Ishikawa (cell line): ENCODE measurements at regions not wholly inside any gene's neighbourhood (a gene's known extent, or its start where the extent isn't known, plus 50 kb on each side); places are given as distances from the start of the nearest gene placed in this dataset.

Experiments used
- CEBPB ChIP-seq: IDR thresholded peaks from 2 replicates; pipeline ENCODE4 v1.6.1; 2012
- EGR1 ChIP-seq: IDR thresholded peaks from 2 replicates; pipeline ENCODE4 v1.6.1; 2012
- EP300 ChIP-seq: IDR thresholded peaks from 2 replicates; pipeline ENCODE4 v1.6.1; 2012; ENCODE audit warnings: borderline replicate concordance
- FOXM1 ChIP-seq: IDR thresholded peaks from 2 replicates; pipeline ENCODE4 v1.6.1; 2012; ENCODE audit warnings: low read depth, borderline replicate concordance
- RAD21 ChIP-seq: IDR thresholded peaks from 2 replicates; pipeline ENCODE4 v1.6.1; 2012; ENCODE audit warnings: low read depth
- REST ChIP-seq: IDR thresholded peaks from 2 replicates; pipeline ENCODE4 v1.6.1; 2012; ENCODE audit warnings: low read depth, mild to moderate bottlenecking
- TAF1 ChIP-seq: IDR thresholded peaks from 2 replicates; pipeline ENCODE4 v1.6.1; 2012; ENCODE audit warnings: low read depth, mild to moderate bottlenecking
- TCF12 ChIP-seq: IDR thresholded peaks from 2 replicates; pipeline ENCODE4 v1.6.1; 2012; ENCODE audit warnings: low read depth
- TEAD4 ChIP-seq: IDR thresholded peaks from 2 replicates; pipeline ENCODE4 v1.6.1; 2012
- YY1 ChIP-seq: IDR thresholded peaks from 2 replicates; pipeline ENCODE4 v1.6.1; 2012; ENCODE audit warnings: low read depth
- ZBTB7A ChIP-seq: IDR thresholded peaks from 2 replicates; pipeline ENCODE4 v1.6.1; 2012; ENCODE audit warnings: low read depth
- TF ChIP-seq, protein P1 (sequence below): IDR thresholded peaks from 2 replicates; pipeline ENCODE4 v1.6.1; 2012

DNA sequence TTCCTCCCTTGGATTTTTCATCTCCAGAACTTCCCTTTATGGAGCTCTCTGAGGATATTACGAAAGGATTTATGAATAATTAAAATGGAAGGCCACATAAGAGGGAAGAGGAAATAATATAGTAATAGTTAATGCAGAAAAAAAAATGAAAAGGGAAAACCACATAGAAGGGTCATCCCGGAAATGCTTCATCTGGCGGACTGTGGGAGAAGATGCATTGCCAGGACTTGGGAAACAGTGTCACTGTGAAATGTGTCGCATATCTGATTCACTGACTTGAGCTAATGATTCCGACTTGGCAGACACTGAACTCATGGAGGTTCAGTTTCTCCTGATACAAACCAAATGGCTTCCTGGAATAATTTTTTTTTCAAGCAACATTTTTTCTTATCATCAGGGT is 129.9 kb upstream of the RMP24 start:
- no peak for TF ChIP-seq EP300
- TF ChIP-seq FOXM1 = no peak
- no peak for TF ChIP-seq TAF1
- no peak for TF ChIP-seq REST
- no peak for TF ChIP-seq ZBTB7A
- no peak for TF ChIP-seq YY1
- TF ChIP-seq EGR1 = no peak
- no peak for TF ChIP-seq TCF12
- TF ChIP-seq, protein P1, sequence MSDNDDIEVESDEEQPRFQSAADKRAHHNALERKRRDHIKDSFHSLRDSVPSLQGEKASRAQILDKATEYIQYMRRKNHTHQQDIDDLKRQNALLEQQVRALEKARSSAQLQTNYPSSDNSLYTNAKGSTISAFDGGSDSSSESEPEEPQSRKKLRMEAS = no peak
- TF ChIP-seq RAD21 = no peak
- no peak for TF ChIP-seq TEAD4
- TF ChIP-seq CEBPB = no peak
